ENCODE measurements at regions not wholly inside any gene's neighbourhood (a gene's known extent, or its start where the extent isn't known, plus 50 kb on each side); places are given as distances from the start of the nearest gene placed in this dataset.

GRCh38 chr5:96243862-96244261, 189.2 kb downstream of the PCSK1 start:
- FAIRE-seq, result no peak

- peak; percentile 97 for FAIRE-seq
These were observed 189.8 kb downstream of the PCSK1 start for GRCh38 chr5:96243203-96243602.

- FAIRE-seq, result peak; percentile 5
These were observed 190.5 kb downstream of the PCSK1 start for GRCh38 chr5:96242571-96242970.

- no peak for FAIRE-seq
These were observed 196.2 kb downstream of the PCSK1 start for GRCh38 chr5:96236831-96237230.

- FAIRE-seq, result no peak
These were observed 197.0 kb downstream of the PCSK1 start for GRCh38 chr5:96236051-96236450.

- FAIRE-seq, result no peak
These were observed 197.8 kb downstream of the PCSK1 start for GRCh38 chr5:96235008-96235910.

GRCh38 chr5:96232602-96233001, 200.4 kb downstream of the PCSK1 start:
- FAIRE-seq, result peak; percentile 45

GRCh38 chr5:96229188-96229587, 203.9 kb downstream of the PCSK1 start:
- no peak for FAIRE-seq

- peak; percentile 45 for FAIRE-seq
These were observed 204.6 kb downstream of the PCSK1 start for GRCh38 chr5:96228408-96228807.

GRCh38 chr5:96227957-96228356, 205.1 kb downstream of the PCSK1 start:
- FAIRE-seq, result no peak

GRCh38 chr5:96226941-96227552, 206.0 kb downstream of the PCSK1 start:
- FAIRE-seq, result peak; percentile 84

- no peak for FAIRE-seq
These were observed 210.9 kb downstream of the PCSK1 start for GRCh38 chr5:96222129-96222528.

- FAIRE-seq, result peak; percentile 79
These were observed 212.2 kb downstream of the PCSK1 start for GRCh38 chr5:96220610-96221390.

GRCh38 chr5:96219580-96220281, 213.3 kb downstream of the PCSK1 start:
- peak; percentile 65 for FAIRE-seq

GRCh38 chr5:96218653-96219052, 214.4 kb downstream of the PCSK1 start:
- no peak for FAIRE-seq

- FAIRE-seq, result peak; percentile 93
These were observed 218.4 kb downstream of the PCSK1 start for GRCh38 chr5:96214442-96215197.

GRCh38 chr5:96209829-96210228, 223.2 kb downstream of the PCSK1 start:
- FAIRE-seq, result peak; percentile 76

- FAIRE-seq, result no peak
These were observed 225.6 kb downstream of the PCSK1 start for GRCh38 chr5:96207420-96207819.

- no peak for FAIRE-seq
These were observed 229.3 kb downstream of the PCSK1 start for GRCh38 chr5:96203761-96204160.

GRCh38 chr5:96201503-96201902, 231.5 kb downstream of the PCSK1 start:
- FAIRE-seq, result no peak

- peak; percentile 86 for FAIRE-seq
These were observed 232.4 kb downstream of the PCSK1 start for GRCh38 chr5:96200641-96201040.

GRCh38 chr5:96199713-96200183, 233.3 kb downstream of the PCSK1 start:
- peak; percentile 99 for FAIRE-seq
